Activated T-cell treated with anti-CD3 and anti-CD28 coated beads, Interleukin-2, amount 50 U/mL, for 72 hours (primary cell): ENCODE measurements at regions not wholly inside any gene's neighbourhood (a gene's known extent, or its start where the extent isn't known, plus 50 kb on each side); places are given as distances from the start of the nearest gene placed in this dataset.

Source experiments
- ATAC-seq, 2 donors: fragments of 150-1000 bp; cut with Tn5 transposase; replicated peaks in 1 of 2; 2 replicates each; pipeline ENCODE4 v1.10.0; 2021; ENCODE audit warnings: moderate library complexity in 2 of 2, mild to moderate bottlenecking in 1 of 2
- DNase-seq, 2 donors: peaks; one replicate each; pipeline ENCODE4 v3.0.0; 2021 to 2022; ENCODE audit warnings: mixed read lengths in 1 of 2
- H3K27ac Mint-ChIP-seq: one replicate; pipeline ENCODE4 v1.8.0; 2022; ENCODE audit warnings: mild to moderate bottlenecking, moderate library complexity, mixed read lengths
- H3K27me3 Mint-ChIP-seq: one replicate; pipeline ENCODE4 v1.8.0; 2022; ENCODE audit warnings: low read depth, mixed read lengths
- H3K36me3 Mint-ChIP-seq, 2 donors: one replicate each; pipeline ENCODE4 v1.8.0; 2022; ENCODE audit warnings: mixed read lengths in 2 of 2, mild to moderate bottlenecking in 1 of 2; ENCODE audit not compliant: insufficient read depth in 2 of 2
- H3K4me1 Mint-ChIP-seq: one replicate; pipeline ENCODE4 v1.8.0; 2022; ENCODE audit warnings: low read depth, mixed read lengths
- H3K4me3 Mint-ChIP-seq, 2 donors: one replicate each; pipeline ENCODE4 v1.8.0; 2022; ENCODE audit warnings: mild to moderate bottlenecking in 2 of 2, mixed read lengths in 2 of 2, moderate library complexity in 2 of 2
- H3K9me3 Mint-ChIP-seq, 2 donors: one replicate each; pipeline ENCODE4 v1.8.0; 2022; ENCODE audit warnings: mixed read lengths in 2 of 2

- Mint-ChIP-seq H3K27ac (peak overlapping the region; percentile 88), H3K4me3 (peak overlapping the region; percentile 68 to 85), H3K9me3 (peaks cover 0 to 1% of the 10 kb centered on the region in 2 donors), H3K27me3 (no peaks in the 10 kb centered on the region), H3K36me3 (no peaks in the 10 kb centered on the region), H3K4me1 (peaks cover 43% of the 10 kb centered on the region)
- ATAC-seq (peak; percentile 99 to 100), DNase-seq (peak; percentile 67 to 69)
These were observed 51.1 kb upstream of the EED start for GRCh38 chr11:86193297-86194095.

GRCh38 chr11:86192519-86193257, 51.9 kb upstream of the EED start:
- Mint-ChIP-seq H3K9me3 (peaks cover 0 to 1% of the 10 kb centered on the region in 2 donors), H3K4me1 (peaks cover 43% of the 10 kb centered on the region), H3K36me3 (no peaks in the 10 kb centered on the region), H3K27ac (peak overlapping the region; percentile 88), H3K27me3 (no peaks in the 10 kb centered on the region), H3K4me3 (peak overlapping the region; percentile 68 to 85)
- ATAC-seq (no peak), DNase-seq (no peak)

- Mint-ChIP-seq H3K27me3 (no peaks in the 10 kb centered on the region), H3K9me3 (peaks cover 0 to 1% of the 10 kb centered on the region in 2 donors), H3K4me3 (no peak overlapping the region), H3K36me3 (no peaks in the 10 kb centered on the region), H3K27ac (no peak overlapping the region), H3K4me1 (peaks cover 41% of the 10 kb centered on the region)
- ATAC-seq (peak; percentile 45 to 50), DNase-seq (no peak)
These were observed 52.7 kb upstream of the EED start for GRCh38 chr11:86191874-86192273.

- Mint-ChIP-seq H3K9me3 (peaks cover 0 to 1% of the 10 kb centered on the region in 2 donors), H3K4me1 (peaks cover 11% of the 10 kb centered on the region), H3K36me3 (peaks cover 0 to 1% of the 10 kb centered on the region in 2 donors), H3K27me3 (no peaks in the 10 kb centered on the region), H3K4me3 (no peak overlapping the region), H3K27ac (no peak overlapping the region)
- DNase-seq (no peak), ATAC-seq (no peak)
These were observed 57.5 kb upstream of the EED start for GRCh38 chr11:86187027-86187426.

GRCh38 chr11:86186386-86186785, 58.2 kb upstream of the EED start:
- ATAC-seq (no peak), DNase-seq (no peak)
- Mint-ChIP-seq H3K36me3 (peaks cover 0 to 1% of the 10 kb centered on the region in 2 donors), H3K27me3 (no peaks in the 10 kb centered on the region), H3K27ac (no peak overlapping the region), H3K9me3 (peaks cover 0 to 1% of the 10 kb centered on the region in 2 donors), H3K4me3 (no peak overlapping the region), H3K4me1 (peaks cover 11% of the 10 kb centered on the region)

- ATAC-seq (no peak), DNase-seq (no peak)
- no peaks in the 10 kb centered on the region for H3K27me3 Mint-ChIP-seq
- peaks cover 0 to 1% of the 10 kb centered on the region in 2 donors for H3K9me3 Mint-ChIP-seq
- H3K36me3 Mint-ChIP-seq, result peaks cover 0 to 1% of the 10 kb centered on the region in 2 donors
- no peak overlapping the region for H3K4me3 Mint-ChIP-seq
- peaks cover 5% of the 10 kb centered on the region for H3K4me1 Mint-ChIP-seq
- H3K27ac Mint-ChIP-seq, result no peak overlapping the region
These were observed 59.2 kb upstream of the EED start for GRCh38 chr11:86185381-86185750.

GRCh38 chr11:86184728-86185380, 59.7 kb upstream of the EED start:
- ATAC-seq (no peak), DNase-seq (no peak)
- Mint-ChIP-seq H3K9me3 (peaks cover 0 to 1% of the 10 kb centered on the region in 2 donors), H3K4me1 (peaks cover 5% of the 10 kb centered on the region), H3K27me3 (no peaks in the 10 kb centered on the region), H3K27ac (no peak overlapping the region), H3K4me3 (no peak overlapping the region), H3K36me3 (peaks cover 0 to 1% of the 10 kb centered on the region in 2 donors)

GRCh38 chr11:86183694-86184093, 60.9 kb upstream of the EED start:
- ATAC-seq (peak; percentile 78), DNase-seq (peak; percentile 71)
- Mint-ChIP-seq H3K27me3 (no peaks in the 10 kb centered on the region), H3K4me3 (no peak overlapping the region), H3K36me3 (peaks cover 4 to 9% of the 10 kb centered on the region in 2 donors), H3K9me3 (peaks cover 2 to 4% of the 10 kb centered on the region in 2 donors), H3K27ac (no peak overlapping the region), H3K4me1 (peaks cover 7% of the 10 kb centered on the region)

- Mint-ChIP-seq H3K27me3 (no peaks in the 10 kb centered on the region), H3K4me1 (peaks cover 10% of the 10 kb centered on the region), H3K27ac (no peak overlapping the region), H3K4me3 (no peak overlapping the region), H3K9me3 (peaks cover 2 to 4% of the 10 kb centered on the region in 2 donors), H3K36me3 (peaks cover 4 to 11% of the 10 kb centered on the region in 2 donors)
- ATAC-seq (peak; percentile 90 to 92), DNase-seq (peak; percentile 91 to 93)
These were observed 61.5 kb upstream of the EED start for GRCh38 chr11:86182976-86183584.

GRCh38 chr11:86181379-86181778, 63.2 kb upstream of the EED start:
- Mint-ChIP-seq H3K27me3 (no peaks in the 10 kb centered on the region), H3K36me3 (peaks cover 4 to 11% of the 10 kb centered on the region in 2 donors), H3K4me1 (peaks cover 10% of the 10 kb centered on the region), H3K4me3 (no peak overlapping the region), H3K27ac (no peak overlapping the region), H3K9me3 (peaks cover 2 to 4% of the 10 kb centered on the region in 2 donors)
- ATAC-seq, result no peak
- no peak for DNase-seq

GRCh38 chr11:86180851-86181250, 63.7 kb upstream of the EED start:
- ATAC-seq (no peak), DNase-seq (no peak)
- Mint-ChIP-seq H3K27me3 (no peaks in the 10 kb centered on the region), H3K4me3 (no peak overlapping the region), H3K27ac (no peak overlapping the region), H3K4me1 (peaks cover 10% of the 10 kb centered on the region), H3K36me3 (peaks cover 4 to 11% of the 10 kb centered on the region in 2 donors), H3K9me3 (peaks cover 2 to 4% of the 10 kb centered on the region in 2 donors)

GRCh38 chr11:86180423-86180822, 64.1 kb upstream of the EED start:
- no peaks in the 10 kb centered on the region for H3K27me3 Mint-ChIP-seq
- H3K27ac Mint-ChIP-seq, result no peak overlapping the region
- H3K36me3 Mint-ChIP-seq, result peaks cover 4 to 11% of the 10 kb centered on the region in 2 donors
- H3K9me3 Mint-ChIP-seq, result peaks cover 2 to 4% of the 10 kb centered on the region in 2 donors
- DNase-seq (no peak), ATAC-seq (no peak)
- H3K4me3 Mint-ChIP-seq, result no peak overlapping the region
- peaks cover 10% of the 10 kb centered on the region for H3K4me1 Mint-ChIP-seq
